ENCODE measurements at regions not wholly inside any gene's neighbourhood (a gene's known extent, or its start where the extent isn't known, plus 50 kb on each side); places are given as distances from the start of the nearest gene placed in this dataset.

DNA sequence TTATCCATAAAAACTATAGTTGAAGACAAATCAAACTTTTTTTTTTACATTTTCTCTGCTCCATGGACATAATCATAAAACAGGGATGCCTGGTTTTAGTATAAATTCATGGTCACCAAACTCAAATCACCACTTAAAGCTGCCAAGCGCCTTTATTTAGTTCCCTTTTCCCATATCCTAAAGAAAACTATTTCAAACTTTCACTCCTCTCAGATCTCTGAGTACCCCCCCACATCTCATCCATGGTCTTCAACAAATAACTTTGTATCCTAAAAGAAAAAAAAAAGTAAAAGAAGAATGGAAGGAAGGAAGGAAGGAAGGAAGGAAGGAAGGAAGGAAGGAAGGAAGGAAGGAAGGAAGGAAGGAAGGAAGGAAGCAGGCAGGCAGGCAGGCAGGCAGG, 1438.7 kb downstream of the C4orf33 start:
- Histone ChIP-seq H3K4me1 (ENCODE audit: control insufficient read depth, extremely low read depth, insufficient read depth, low read length) (no peaks in the 10 kb centered on the region), H2AFZ (ENCODE audit: low read length) (no peak overlapping the region), H3K4me3 (replicated peaks in 1 of 4; ENCODE audit: control extremely low read depth in 1 of 4, insufficient read depth in 1 of 4, low read depth in 3 of 4, low read length in 4 of 4) (no peak overlapping the region), H3K9me3 (ENCODE audit: control insufficient read depth, insufficient read depth, low read depth, low read length) (no peaks in the 10 kb centered on the region), H3K4me2 (ENCODE audit: extremely low read depth, insufficient read depth, low read length) (no peak overlapping the region), H3K36me3 (ENCODE audit: control insufficient read depth, insufficient read depth, low read length) (no peaks in the 10 kb centered on the region), H4K20me1 (ENCODE audit: control insufficient read depth, extremely low read depth, insufficient read depth, low read length) (no peaks in the 10 kb centered on the region), H3K27me3 (ENCODE audit: control insufficient read depth, insufficient read depth, low read length) (no peaks in the 10 kb centered on the region), H3K79me2 (ENCODE audit: control insufficient read depth, insufficient read depth, low read length) (no peaks in the 10 kb centered on the region), H3K9ac (ENCODE audit: insufficient read depth, low read length) (no peak overlapping the region), H3K27ac (ENCODE audit: insufficient read depth, low read length) (no peak overlapping the region)
- DNase-seq (ENCODE audit: low read depth in 2 of 2): no peak
- TF ChIP-seq EZH2 (IDR thresholded peaks at IDR 0.05; ENCODE audit: low read length, missing control alignments) (no peak), CTCF (conservative IDR thresholded peaks at IDR 0.05 in 1 of 2, IDR thresholded peaks at IDR 0.05 in 1 of 2; ENCODE audit: low read depth in 1 of 2, low read length in 2 of 2) (no peak)

DNA sequence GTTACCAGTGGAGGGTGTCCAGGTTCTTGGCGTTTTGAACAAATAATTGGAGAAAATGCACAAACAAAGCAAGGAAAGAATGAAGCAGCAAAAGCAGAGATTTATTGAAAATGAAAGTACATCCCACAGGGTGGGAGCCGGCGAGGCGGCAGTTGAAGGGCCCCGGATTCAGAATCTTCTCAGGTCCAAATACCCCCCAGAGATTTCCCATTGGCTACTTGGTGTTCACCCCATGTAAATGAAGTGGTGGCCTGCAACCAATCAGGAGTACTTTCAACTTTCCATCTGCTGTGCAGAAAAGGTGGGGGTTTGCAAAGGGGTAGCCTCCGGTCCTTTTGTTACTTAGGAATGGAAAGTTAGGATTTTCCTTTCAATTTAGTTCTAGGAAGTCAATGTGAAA, 1447.0 kb downstream of the C4orf33 start:
- H2AFZ ChIP-seq (ENCODE audit: low read length): no peak overlapping the region
- no peak overlapping the region for H3K9ac ChIP-seq (ENCODE audit: insufficient read depth, low read length)
- no peak overlapping the region for H3K27ac ChIP-seq (ENCODE audit: insufficient read depth, low read length)
- no peaks in the 10 kb centered on the region for H3K36me3 ChIP-seq (ENCODE audit: control insufficient read depth, insufficient read depth, low read length)
- no peak for TF ChIP-seq CTCF (conservative IDR thresholded peaks at IDR 0.05 in 1 of 2, IDR thresholded peaks at IDR 0.05 in 1 of 2; ENCODE audit: low read depth in 1 of 2, low read length in 2 of 2)
- no peak for TF ChIP-seq EZH2 (IDR thresholded peaks at IDR 0.05; ENCODE audit: low read length, missing control alignments)
- H3K27me3 ChIP-seq (ENCODE audit: control insufficient read depth, insufficient read depth, low read length): no peaks in the 10 kb centered on the region
- no peaks in the 10 kb centered on the region for H3K79me2 ChIP-seq (ENCODE audit: control insufficient read depth, insufficient read depth, low read length)
- H4K20me1 ChIP-seq (ENCODE audit: control insufficient read depth, extremely low read depth, insufficient read depth, low read length): no peaks in the 10 kb centered on the region
- H3K4me3 ChIP-seq (replicated peaks in 1 of 4; ENCODE audit: control extremely low read depth in 1 of 4, insufficient read depth in 1 of 4, low read depth in 3 of 4, low read length in 4 of 4): no peak overlapping the region
- DNase-seq (ENCODE audit: low read depth in 2 of 2): no peak
- H3K9me3 ChIP-seq (ENCODE audit: control insufficient read depth, insufficient read depth, low read depth, low read length): no peaks in the 10 kb centered on the region
- no peaks in the 10 kb centered on the region for H3K4me1 ChIP-seq (ENCODE audit: control insufficient read depth, extremely low read depth, insufficient read depth, low read length)
- H3K4me2 ChIP-seq (ENCODE audit: extremely low read depth, insufficient read depth, low read length): no peak overlapping the region

DNA sequence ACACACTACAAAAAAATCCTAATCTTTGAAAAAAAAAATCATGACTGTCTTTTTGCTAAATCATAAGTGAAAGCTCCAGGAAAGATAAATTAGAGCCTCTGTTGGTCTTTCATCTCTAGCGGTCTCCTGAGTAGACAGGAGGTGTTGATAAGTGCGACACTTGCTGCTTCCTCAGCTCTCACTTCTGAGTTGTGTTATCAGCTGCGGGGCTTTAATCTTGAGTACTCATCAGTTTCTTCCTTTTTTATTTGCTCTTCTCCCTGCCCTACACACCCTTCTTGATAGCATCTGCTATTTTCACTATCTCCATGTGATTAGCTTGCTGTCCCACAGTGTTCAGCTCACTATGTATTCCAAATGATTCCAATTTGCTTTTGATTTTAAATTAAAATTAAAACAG, 1449.2 kb downstream of the C4orf33 start:
- Histone ChIP-seq H3K9ac (ENCODE audit: insufficient read depth, low read length) (no peak overlapping the region), H3K79me2 (ENCODE audit: control insufficient read depth, insufficient read depth, low read length) (no peaks in the 10 kb centered on the region), H3K27me3 (ENCODE audit: control insufficient read depth, insufficient read depth, low read length) (no peaks in the 10 kb centered on the region), H3K27ac (ENCODE audit: insufficient read depth, low read length) (no peak overlapping the region), H3K4me3 (replicated peaks in 1 of 4; ENCODE audit: control extremely low read depth in 1 of 4, insufficient read depth in 1 of 4, low read depth in 3 of 4, low read length in 4 of 4) (no peak overlapping the region), H4K20me1 (ENCODE audit: control insufficient read depth, extremely low read depth, insufficient read depth, low read length) (no peaks in the 10 kb centered on the region), H3K36me3 (ENCODE audit: control insufficient read depth, insufficient read depth, low read length) (no peaks in the 10 kb centered on the region), H3K9me3 (ENCODE audit: control insufficient read depth, insufficient read depth, low read depth, low read length) (no peaks in the 10 kb centered on the region), H3K4me1 (ENCODE audit: control insufficient read depth, extremely low read depth, insufficient read depth, low read length) (no peaks in the 10 kb centered on the region), H2AFZ (ENCODE audit: low read length) (no peak overlapping the region), H3K4me2 (ENCODE audit: extremely low read depth, insufficient read depth, low read length) (no peak overlapping the region)
- TF ChIP-seq CTCF (conservative IDR thresholded peaks at IDR 0.05 in 1 of 2, IDR thresholded peaks at IDR 0.05 in 1 of 2; ENCODE audit: low read depth in 1 of 2, low read length in 2 of 2) (no peak), EZH2 (IDR thresholded peaks at IDR 0.05; ENCODE audit: low read length, missing control alignments) (no peak)
- no peak for DNase-seq (ENCODE audit: low read depth in 2 of 2)

Measured in fibroblast of lung (primary cell).